Omental fat pad (tissue), 1 donor: ENCODE measurements at regions not wholly inside any gene's neighbourhood (a gene's known extent, or its start where the extent isn't known, plus 50 kb on each side); places are given as distances from the start of the nearest gene placed in this dataset. TPM values are rescaled to one million over a fixed set of nuclear protein-coding genes. Genes with fewer than 3 reads are reported as not detected.

Experiments
- small RNA-seq: library from RNA; depleted of rRNA; stranded (forward); fragments of <200 nt; gene quantifications from one replicate; pipeline ENCODE3, GENCODE V24; 2016

Small RNAs in the stretch of these regions (small RNA-seq; reads per million reads assigned to genes)
- gene IGHD1OR15-1B (not detected), gene IGHD2OR15-2B (not detected), gene IGHD3OR15-3B (not detected), gene IGHD4OR15-4B (not detected), gene IGHD5OR15-5B (not detected), gene MIR5701-1 (not detected), gene RN7SL400P (not detected)
